Head of caudate nucleus (tissue), 42 donors: ENCODE measurements at regions not wholly inside any gene's neighbourhood (a gene's known extent, or its start where the extent isn't known, plus 50 kb on each side); places are given as distances from the start of the nearest gene placed in this dataset.
A peak's percentile ranks its signal among the peaks of the same experiment; 100 is the strongest.
"Not testable (repeated sequence)": the region's sequence is repeated elsewhere in the genome, so short reads cannot be mapped to it uniquely, and the experiment has no call there.

ENCODE experiments used
- DNase-seq, 42 donors: peaks; one replicate each; pipeline versions ENCODE4 v3.0.0 to v3.0.0-alpha.2; 2020 to 2021; ENCODE audit warnings: mixed read lengths in 7 of 42
- intact Hi-C: fragments of 100-400 bp; cut with DNase I; formaldehyde crosslinking; loops from one replicate; pipeline ENCODE4 v1.15.0; 2022

GRCh38 chr1:244758708-244759107 is 76.8 kb upstream of the COX20 start:
- intact Hi-C loops = no loop called here
- DNase-seq = peak in 1 of 42 donors; percentile 7

- intact Hi-C loops = no loop called here
- DNase-seq = no peak
These were observed 76.3 kb upstream of the COX20 start for GRCh38 chr1:244759158-244759557.

GRCh38 chr1:244760471-244760870 is 75.0 kb upstream of the COX20 start:
- intact Hi-C loops = no loop called here

DNA sequence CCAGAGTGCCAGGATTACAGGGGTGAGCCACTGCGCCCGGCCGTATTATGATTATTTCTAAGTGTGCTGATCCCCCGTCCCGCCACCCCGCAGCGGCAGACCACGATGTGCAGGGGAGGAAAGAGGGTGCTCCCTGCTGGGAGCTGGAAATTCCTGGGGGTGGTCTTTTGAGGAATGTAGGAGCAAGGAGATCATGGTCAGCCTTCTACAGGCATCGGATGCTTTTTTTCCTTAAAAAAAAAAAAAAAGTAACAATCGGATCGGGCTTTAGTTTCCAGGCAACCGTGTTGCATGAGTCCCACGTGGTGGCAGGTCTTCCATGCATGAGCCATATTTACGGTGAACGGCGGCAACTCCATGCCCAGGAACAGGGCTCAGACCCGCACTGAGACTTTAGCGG is 74.2 kb upstream of the COX20 start:
- intact Hi-C loops = no loop called here
- peak in 35 of 42 donors; percentile 12 to 74 (median 43) for DNase-seq

More at GRCh38 chr1:244760471-244760870, 75.0 kb upstream of the COX20 start:
- DNase-seq = no peak

DNA sequence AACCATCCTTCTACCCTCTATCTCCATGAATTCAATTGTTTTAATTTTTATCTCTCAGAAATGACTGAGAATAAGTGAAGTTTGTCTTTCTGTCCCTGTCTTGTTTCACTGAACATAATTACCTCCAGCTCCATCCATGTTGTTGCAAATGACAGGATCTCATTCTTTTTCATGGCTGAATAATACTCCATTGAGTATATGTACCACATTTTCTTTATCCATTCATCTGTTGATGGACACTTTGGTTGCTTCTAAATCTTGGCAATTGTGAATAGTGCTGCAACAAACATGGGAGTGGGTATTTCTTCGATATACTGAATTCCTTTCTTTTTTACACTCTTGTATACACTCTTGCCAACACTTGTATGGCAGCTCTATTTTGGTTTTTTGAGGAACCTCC is 72.8 kb upstream of the COX20 start:
- no peak for DNase-seq
- intact Hi-C loops = no loop called here

- DNase-seq = no peak
- intact Hi-C loops = no loop called here
These were observed 67.3 kb upstream of the COX20 start for GRCh38 chr1:244768186-244768585.

- DNase-seq = peak in 1 of 42 donors; percentile 19
These were observed 66.7 kb upstream of the COX20 start for GRCh38 chr1:244768804-244769203.

GRCh38 chr1:244770556-244770955 is 64.9 kb upstream of the COX20 start:
- intact Hi-C loops = not testable (repeated sequence)
- DNase-seq = peak in 1 of 42 donors; percentile 1

More at GRCh38 chr1:244768804-244769203, 66.7 kb upstream of the COX20 start:
- intact Hi-C loops = no loop called here

GRCh38 chr1:244773513-244773912 is 61.9 kb upstream of the COX20 start:
- intact Hi-C loops = no loop called here
- DNase-seq = no peak

GRCh38 chr1:244776783-244777182 is 58.7 kb upstream of the COX20 start:
- DNase-seq = peak in 1 of 42 donors; percentile 4
- intact Hi-C loops = not testable (repeated sequence)

DNA sequence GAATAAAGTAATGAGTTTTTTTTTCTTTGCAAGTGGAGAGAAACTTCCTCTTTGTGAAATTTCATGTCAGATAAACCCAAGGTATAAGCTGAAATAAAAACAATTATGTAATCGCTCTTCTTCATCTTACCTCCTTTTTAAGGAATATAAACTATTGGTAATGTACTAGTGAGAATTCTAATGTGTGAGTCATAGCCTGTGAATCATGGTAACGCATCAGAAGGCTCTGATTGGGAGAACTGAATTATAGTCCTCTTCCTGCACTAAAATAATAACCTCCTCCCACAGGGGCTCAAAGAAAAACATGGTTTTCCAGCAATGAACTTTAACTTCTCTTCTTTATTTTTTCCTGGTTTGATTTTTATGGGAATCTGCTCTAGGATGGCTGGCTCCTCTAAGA is 57.1 kb upstream of the COX20 start:
- intact Hi-C loops = no loop called here

DNA sequence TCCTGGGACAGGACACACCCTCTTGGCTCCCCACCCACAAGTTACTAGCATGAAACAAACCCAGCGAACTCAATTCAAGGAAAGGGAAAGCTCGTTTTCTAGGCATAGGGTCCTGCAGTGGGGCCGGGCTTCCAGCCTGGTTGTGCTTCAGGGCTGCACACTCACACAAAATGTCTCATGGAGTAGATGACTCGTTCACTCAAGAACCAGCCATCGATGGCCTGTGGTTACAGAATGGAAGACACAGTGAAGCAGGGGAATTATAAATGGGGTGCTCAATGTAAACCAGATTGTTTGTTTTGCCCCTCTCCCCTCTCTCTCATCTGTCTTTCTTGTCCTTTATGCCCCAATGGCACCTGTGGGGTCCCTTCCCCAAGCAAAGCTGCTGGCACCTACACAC is 56.0 kb upstream of the COX20 start:
- DNase-seq = peak in 1 of 42 donors; percentile 15
- intact Hi-C loops = no loop called here

More for the DNA sequence above, 57.1 kb upstream of the COX20 start:
- peak in 7 of 42 donors; percentile 8 to 64 (median 35) for DNase-seq

DNA sequence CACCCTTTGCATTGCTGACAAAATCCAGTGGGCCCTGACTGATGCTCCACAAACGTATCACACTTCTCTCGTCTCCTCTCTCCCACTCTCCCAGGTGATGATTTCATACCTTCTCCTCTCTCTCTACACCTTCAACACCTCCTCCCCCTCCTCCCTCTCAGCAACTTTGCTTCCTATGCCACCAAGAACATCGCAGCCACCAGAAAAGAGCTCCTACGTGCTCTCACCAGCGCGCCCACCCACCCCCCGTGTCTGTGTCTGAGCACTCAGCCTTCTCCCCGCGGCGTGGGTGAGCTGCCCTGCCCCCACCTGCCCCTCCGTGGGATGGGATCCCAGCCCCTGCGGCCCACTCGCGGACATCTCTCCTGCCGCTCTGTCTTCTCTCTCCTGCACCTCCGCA is 55.1 kb upstream of the COX20 start:
- DNase-seq = peak; percentile 19 to 89 (median 67)
- intact Hi-C loops = no loop called here

- intact Hi-C loops = no loop called here
- DNase-seq = peak in 1 of 42 donors; percentile 25
These were observed 53.4 kb upstream of the COX20 start for GRCh38 chr1:244782056-244782455.

DNA sequence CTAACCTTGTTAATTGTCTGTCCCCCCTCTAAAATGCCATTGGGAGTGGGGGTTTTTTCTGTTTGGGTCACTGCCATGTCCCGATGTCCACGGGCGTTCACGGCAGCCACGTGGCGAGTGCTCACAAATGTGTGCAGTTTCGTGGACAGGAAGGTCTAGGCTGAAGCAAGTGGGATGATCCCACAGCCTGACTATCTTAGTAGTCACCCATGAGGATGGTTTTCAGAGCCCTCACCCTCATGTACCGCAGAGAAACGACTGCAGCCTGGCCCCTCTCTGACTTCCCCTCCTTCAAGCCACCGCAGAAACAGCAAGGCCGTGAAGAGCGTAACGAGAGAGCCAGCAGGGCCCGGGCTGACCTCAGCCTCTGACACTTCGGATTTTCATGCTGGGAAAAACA is 52.3 kb upstream of the COX20 start:
- intact Hi-C loops = no loop called here
- DNase-seq = peak in 1 of 42 donors; percentile 23
